Limb (tissue), 2 donors: ENCODE measurements at regions not wholly inside any gene's neighbourhood (a gene's known extent, or its start where the extent isn't known, plus 50 kb on each side); places are given as distances from the start of the nearest gene placed in this dataset.
A peak's percentile ranks its signal among the peaks of the same experiment; 100 is the strongest.

Source experiments
- DNase-seq, 2 donors: peaks; one replicate each; pipeline ENCODE4 v3.0.0-alpha.2; 2016; ENCODE audit errors: extremely low spot score in 2 of 2

DNA sequence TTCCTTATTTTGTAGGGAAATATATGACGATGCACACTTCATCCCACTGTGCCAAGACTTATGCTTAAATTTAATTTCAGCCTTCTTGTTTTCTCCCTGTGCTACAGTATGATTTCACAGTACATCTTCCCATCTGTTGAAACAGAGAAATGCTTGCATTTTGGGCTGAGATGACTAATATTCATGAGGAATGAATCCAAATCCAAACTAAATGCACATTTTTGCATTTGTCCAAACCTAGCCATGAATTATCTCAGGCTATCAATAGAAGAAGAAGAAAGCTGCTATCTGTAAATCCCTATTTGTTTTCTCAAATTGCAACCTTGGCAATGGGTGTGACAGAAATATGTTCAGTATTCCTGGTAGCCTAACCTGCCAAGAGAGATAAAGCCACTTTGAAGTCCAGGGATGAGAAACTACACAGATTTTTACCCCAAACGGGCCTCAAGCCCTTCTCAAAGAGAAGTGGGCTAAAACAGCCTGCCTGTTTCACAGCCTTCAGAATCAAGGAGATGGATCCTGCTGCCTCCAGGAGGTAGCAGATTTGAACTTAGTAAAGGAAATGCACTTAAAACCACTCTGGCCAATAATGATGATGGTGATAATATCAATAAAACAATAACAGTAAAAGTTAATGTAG, 306.9 kb upstream of the NT5C1B start:
- DNase-seq = peak in 1 of 2 donors; percentile 59

DNA sequence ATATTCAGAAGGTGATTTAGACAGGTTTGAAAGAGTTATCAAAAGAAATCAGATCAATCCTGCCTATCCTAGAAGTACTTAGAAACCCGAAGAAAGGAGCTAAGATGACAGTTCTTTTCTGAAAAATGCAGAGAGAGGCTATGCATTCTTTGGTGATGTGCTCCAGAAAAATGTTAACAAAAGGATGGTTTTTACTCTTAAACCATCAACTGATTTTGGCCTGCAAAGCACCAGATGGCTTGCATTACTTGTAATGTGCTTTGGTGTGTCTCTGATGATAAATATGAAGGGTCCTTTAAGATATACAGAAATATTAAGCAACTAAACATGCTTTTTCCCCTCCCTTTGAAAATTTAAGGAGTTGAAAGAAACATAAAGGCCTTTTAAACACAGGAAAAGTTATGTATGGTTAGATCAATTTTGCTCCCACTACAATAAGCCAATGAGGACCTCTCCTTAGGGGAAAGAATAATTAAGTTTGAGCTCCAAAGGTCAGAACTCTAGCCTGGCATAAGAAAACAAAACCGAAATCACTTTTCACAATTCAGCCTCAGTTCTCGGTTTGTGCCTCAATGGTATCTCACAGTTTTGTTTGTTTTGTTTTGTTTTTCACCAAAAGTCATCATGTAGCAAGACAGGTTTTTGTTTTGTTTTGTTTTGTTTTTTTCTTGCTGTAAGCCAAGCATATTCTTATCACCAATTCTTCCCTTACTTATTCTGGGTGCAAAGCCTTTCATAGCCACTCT, 302.4 kb upstream of the NT5C1B start:
- no peak for DNase-seq

DNA sequence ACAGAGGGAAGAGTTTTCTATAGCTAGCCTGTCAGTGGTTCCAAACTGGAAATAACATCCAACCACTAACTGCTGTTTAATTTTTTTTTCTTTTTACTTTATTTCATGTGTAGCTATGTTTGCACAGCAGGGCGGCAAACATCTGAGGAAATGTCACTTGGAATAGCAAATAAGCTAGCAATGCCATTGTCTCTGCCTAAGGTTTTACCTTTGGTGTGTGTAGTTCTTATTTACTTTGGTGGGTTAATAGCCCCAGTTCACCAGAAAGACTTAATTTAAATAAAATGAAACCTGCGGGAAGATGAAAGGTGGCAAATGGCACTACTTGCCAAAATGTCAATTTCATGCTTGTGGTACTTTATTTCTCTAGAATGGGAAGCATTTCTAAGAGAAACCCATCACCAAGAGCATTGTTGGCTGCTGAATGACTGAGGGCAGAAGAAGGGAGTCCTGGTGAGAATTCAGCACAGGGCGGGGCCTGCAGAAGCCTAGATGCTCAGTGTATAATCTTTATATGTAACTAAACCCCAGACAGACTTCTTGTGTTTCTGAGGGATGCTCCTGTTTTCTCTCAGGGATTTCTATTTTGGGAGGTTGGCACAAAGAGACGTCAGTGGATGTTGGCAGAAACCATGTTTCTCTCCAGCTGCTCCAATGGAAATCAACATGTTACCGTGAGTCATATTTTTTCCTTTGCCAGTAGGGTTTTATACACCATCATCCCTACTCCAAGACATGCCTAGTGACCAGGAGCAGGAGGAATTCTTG, 300.4 kb upstream of the NT5C1B start:
- no peak for DNase-seq

DNA sequence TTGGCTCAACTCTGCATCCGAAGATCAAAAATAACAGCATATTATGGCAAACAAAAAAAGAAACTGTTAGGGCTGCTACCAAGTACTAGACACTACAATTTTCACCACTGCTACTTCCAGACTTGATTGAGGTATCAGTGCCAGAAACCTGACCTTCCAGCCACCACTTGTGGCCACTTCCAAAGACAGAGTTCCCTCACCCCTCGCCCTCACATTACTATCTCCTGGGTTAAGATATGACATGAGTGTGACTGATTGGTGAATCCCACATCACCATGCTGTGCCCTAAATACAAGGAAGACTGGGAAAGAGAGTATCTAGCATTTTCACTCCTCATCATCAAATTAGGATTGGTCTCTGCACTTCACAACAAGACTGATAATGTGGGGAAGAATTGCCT, 296.1 kb upstream of the NT5C1B start:
- DNase-seq = no peak

DNA sequence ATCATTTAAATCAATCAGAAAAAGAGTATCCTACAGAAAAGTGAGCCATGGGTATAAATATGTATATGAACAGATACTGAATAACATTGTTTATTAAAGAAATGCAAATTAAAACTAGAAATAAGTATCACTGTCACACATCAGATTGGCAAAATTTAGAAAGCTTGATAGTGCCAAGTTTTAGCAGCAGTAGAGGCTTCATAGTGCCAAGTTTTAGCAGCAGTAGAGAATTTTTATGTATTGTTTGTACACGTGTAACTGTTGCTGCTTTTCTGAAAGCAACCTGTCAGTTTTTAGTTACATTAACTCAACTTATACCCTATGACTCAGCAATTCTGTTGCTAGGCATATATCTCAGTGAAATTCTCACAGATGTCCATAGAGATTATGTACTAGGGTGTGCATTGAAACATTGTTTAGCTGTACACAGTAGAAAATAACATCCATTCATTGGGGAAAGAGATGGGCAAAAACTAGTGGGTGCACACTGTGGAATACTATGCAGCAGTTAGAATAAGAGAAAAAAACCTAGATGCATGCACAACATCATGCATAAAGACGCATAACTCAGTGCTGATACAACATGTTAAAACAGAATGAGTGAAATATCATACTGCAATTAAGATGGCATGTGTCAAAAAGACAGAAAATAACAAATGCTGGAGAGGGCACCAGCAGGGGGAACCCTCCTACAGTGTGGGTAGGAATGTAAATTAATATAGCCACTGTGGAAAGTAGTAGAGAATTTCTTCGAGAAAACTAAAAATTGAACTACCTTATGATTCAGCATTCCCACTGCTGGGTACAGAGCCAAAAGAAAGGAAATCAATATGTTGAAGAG, 294.5 kb upstream of the NT5C1B start:
- no peak for DNase-seq

DNA sequence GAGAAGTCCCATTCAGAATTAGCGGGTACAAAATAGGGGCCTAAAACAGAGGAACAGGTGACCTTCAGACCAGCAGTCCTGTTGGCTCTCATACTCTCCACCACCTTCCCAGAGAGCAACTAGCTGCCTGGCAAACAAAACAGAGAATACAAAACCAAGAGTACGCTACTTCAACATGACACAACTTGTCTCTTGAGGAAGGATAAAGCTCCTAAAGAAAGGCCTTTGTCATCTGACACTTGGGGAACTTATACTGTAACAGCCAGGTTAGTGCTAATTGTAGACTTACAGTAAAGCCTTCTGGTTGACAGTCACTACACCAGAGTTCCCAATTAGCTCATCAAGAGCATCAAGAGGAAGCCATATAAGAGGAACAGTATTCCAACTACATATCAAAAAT, 282.1 kb upstream of the NT5C1B start:
- DNase-seq = no peak

DNA sequence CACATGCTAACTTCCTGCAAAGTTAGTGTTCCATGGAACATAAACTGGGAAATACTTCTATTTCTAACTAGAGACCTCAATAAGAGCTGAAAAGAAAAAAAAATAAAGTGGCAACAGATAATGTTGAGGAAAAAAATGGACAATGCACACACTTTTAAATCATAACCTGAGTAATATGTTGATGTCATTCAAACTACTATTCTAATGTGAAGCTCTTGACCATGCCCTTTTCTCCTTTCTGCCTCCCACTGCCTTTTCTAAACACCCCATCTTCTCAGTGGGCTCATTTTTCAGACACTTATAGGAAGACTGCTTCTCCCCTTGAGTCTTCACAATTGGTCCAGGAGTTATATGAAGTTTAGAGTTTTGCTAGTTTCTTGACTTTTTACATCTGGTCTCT, 280.9 kb upstream of the NT5C1B start:
- DNase-seq = no peak

DNA sequence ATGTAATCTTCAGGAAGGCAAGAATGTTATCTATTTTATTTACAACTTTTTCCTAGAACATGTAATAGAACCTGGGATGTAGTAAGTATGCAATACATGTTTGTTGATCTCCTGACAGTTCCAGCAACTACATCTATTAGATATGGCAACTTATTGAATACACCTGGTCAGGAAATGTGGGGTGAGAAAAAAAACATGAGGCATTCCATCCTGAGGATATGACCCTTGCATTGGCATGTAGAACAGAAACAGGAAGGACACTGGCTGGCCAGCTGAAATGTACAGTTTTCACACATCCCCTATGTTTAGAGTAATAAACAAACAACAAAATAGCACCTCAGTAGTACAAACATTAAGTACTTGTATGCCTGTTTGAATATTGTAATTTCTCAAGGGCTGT, 272.6 kb upstream of the NT5C1B start:
- no peak for DNase-seq

DNA sequence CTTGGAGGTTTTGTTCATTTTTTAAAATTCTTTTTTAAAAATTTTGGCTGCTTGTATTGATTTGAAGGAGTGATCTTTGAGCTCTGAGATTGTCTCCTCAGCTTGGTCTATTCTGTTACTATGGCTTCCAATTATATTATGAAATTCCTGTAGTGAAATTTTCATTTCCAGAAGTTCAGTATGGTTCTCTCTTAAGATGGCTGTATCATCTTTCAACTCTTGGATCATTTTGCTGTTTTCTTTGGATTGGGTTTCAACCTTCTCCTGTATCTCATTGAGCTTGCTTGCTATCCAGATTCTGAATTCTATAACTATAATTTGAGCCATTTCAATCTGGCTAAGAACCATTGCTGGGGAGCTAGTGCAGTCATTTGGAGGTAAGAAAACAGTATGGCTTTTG, 270.8 kb upstream of the NT5C1B start:
- DNase-seq = no peak

DNA sequence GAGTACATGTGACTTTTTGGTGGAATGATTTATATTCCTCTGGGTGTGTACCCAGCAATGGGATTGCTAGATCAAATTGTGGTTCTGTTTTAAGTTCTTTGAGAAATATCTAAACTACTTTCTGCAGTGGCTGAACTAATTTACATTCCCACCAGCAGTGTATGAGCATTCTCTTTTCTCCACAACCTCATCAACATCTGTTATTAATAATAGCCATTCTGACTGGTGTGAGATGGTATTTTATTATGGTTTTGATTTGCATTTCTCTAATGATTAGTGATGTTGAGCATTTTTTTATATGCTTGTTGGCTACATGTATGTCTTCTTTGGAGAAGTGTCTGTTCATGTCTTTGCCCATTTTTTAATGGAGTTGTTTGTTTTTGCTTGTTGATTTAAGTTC, 267.4 kb upstream of the NT5C1B start:
- DNase-seq = no peak

DNA sequence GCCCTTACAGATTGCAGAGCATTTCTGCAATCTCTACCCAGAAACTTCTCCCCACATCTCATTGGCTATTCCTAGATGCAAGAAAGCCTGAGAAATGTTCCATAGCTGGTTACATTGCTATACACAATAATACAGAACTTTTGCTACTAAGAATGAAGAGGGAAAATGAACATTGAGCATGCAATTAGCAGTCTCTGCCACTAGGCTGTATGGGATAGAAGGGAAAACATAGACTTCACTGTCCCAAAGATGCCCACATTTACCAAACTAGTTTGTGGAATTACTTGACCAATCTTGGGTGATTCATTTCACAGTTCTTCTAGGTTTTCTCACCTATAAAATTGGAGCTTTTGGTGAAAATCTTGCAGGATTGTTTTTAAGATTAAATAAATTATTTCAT, 265.7 kb upstream of the NT5C1B start:
- DNase-seq = no peak

DNA sequence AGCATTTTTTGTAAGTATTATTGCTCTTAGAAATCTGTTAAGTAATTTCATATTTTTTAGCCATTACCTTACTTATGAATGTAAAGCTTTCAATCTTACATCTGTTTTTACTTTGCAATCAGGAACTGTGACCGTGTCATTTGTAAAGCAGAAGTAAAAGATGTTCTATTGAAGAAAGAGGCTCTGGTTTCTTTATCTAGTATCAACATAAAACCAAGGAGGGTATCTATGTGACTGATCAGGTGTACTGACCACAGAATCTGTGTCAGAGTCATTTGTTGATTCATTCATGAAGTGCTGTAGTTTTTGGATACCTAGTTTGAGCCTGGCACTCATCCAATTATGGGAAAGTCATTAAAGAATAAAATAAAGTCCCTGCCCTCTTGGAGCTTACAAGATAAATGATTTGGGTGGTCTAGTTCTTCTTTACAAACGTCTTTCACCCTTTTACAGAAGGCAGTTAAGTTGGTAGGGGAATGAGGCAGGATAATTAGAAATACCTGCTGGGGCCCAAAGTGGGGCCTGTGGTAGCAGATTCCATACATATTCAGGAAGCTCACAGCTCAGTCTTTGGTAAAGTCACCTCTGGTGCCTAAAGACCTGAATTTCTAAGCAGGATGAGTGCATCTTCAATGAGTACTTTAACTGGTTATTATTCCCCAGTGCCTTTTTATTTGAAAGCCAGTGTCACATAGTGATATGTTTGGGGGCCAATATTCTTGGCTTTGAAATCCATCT, 260.6 kb upstream of the NT5C1B start:
- no peak for DNase-seq

DNA sequence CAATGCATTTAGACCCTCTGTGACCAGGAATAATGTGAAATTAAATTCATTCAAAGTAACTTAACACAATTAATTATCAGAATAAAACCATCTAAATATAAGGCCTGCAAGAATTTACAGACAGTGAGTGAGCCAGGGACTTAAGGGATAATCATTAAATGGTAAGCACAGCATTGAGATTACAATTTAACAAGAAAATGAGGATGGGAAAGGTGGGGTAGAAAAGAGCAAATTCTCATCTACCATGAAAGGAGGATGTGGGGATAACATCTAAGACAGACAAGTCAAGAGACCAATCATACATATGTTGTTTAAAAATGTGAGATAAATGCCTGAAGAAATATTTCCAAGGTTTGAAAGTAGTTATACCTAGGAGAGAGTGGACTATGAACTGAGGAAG, 259.3 kb upstream of the NT5C1B start:
- no peak for DNase-seq

DNA sequence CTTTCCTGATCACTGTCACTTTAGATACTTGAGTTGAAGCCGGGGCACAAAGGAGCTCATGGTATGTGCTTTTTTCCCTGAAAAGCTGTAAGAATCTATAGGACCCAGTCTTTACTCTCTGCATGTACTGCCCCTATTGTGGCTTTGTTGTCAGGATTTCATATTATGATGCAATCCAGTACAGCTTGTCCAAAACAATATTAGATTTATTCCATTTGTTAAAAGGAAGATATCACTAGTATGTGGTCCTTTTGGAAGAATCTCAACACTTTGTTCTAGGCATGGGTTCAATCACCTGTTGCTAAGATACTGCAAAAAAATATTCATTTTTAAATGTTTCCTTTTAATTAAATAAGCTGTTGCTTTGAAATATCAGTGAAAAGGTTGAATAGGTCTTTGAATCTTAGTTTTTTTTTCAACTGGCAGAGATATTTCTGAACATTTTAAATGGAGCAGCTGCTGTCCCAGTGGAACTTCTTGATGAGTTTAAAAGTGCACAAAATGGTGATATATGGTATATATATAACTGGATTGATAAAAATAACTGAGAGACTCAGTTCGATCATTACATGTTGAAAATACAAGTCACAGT, 256.6 kb upstream of the NT5C1B start:
- no peak for DNase-seq

DNA sequence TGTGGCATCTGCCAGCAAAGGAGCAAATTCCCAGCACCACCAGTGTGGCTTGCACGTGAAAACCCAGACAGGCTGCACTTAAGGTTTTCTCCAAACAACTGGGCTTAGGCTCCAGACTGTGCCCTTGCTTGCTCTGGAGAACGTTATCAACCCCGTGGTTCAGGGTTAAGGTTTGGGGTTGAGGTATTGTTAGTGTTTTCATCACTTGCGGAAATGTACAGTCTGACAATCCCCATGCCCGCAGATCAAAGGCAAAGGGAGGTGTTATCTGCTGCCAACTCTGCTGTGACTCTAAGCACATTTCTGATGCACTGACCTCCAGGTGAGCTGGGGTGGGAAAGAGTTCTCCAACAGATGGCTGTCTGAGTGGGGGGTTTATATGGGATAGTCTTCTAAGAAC, 253.5 kb upstream of the NT5C1B start:
- DNase-seq = no peak

DNA sequence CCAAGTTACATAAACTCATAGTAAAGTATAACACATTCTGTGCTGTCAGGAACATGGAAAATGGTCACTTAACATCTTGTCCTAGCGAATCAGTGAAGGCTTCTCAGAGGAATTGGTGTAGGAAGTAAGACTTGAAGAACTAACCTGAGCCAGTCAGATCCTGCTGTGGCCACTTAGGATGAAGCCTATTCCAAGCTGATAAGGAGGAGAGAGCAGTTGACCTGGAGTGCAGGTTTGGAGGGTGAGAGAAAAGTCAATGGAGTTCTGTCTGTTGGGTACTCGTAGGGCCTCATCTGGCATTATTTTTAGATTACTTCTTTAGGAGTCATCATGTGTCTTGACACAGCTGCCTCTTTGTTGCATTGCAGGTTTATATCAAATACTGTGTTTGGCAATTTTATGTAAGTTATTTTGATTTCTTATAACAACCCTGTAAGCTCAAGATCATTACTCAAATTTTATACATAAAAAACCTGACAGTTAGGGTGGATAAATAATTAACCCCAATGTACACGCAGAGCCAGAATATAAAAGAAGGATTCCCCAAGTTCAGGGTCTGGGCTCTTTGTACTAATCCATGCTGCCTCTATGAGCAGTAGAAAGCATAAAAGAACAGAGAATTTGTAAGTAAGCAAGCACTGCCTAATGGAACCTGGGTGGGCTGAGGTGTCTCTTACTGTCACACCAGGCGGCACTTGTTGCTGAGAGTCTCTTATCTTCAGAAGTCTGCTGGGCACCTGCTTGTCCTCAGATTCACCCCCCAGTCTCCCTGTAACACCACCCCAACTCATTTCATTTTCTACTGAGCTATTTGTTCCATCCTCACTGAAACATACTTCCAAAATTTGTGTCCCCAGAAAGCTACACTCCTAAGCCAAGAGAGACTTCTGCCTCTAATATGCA, 252.1 kb upstream of the NT5C1B start:
- DNase-seq = no peak

DNA sequence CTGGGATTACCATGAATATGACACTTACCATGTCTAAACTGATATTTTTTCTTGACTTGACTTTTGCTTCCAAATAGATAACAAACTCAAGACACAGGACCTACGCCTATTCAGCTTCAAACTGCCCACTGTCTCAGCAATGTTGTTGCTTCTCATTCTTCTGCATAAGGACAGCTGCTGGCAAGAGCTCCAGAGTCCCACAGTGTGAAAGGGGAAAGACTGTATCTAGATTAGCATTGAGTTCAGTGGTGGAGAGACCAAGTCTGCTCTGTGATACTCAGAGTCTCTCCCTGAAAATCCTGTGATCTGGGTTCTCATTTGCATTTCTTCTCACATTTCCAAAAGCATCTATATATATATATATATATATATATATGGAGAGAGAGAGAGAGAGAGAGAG, 247.9 kb upstream of the NT5C1B start:
- DNase-seq = no peak

DNA sequence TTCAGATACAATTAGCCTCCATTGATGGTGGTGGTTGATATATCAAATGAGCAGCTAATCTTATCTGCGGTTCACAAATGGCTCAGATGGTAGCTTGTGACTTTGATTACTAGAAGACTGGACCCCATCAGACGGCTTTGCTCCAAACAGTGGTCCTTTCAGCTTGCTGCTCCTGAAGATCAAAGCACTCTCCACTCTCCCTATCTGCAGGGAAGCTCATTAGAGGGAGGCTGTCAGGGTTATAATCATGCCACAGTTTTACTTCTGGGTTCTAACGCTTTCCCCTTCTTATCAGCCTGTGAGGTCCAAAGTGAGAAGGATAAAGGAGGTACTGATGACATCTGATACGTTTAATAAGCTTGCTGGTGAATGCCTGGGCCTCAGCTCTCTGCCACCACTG, 247.1 kb upstream of the NT5C1B start:
- no peak for DNase-seq

DNA sequence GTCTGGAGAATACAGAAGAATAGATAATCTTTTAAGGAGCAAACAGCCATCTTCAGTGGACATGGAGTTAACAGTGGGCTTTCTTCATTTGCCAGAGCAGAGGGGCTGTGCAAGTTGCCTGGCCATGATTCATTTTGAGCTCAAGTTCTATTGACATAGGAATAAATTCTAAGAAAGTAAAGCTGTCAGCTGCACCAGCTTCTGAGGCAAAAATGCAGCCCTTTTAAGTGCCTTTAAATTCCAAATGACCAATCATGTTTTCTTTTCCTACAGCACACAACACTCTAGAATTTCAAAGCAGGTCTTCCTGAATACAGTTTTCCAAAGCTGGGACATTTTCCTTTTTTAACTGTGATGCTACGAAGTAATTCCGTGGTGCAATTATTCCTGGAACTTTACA, 246.4 kb upstream of the NT5C1B start:
- no peak for DNase-seq

DNA sequence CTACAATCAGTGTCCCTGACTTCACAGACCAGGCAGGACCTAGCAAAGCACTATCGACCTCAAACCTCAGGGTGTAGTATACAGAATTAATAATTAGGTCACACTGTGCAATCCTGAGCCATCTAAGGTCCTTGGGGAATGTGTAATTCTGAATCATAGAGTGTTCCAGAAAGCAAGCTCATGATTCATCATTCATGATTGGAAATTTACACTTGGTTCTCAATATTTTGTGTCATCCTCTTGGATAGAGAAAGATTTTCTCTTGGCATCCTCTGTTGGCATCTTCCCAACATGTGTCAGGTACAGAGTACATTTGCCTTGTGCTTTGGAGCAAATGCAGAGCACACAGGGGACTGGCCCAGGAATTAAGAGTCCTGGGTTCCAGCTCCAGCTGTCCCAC, 245.0 kb upstream of the NT5C1B start:
- DNase-seq = no peak
